M059J (cell line): ENCODE measurements at regions not wholly inside any gene's neighbourhood (a gene's known extent, or its start where the extent isn't known, plus 50 kb on each side); places are given as distances from the start of the nearest gene placed in this dataset.

ENCODE experiments used
- DNase-seq: peaks from one replicate; pipeline ENCODE4 v3.0.0-alpha.2; 2012; ENCODE audit warnings: low read depth

DNA sequence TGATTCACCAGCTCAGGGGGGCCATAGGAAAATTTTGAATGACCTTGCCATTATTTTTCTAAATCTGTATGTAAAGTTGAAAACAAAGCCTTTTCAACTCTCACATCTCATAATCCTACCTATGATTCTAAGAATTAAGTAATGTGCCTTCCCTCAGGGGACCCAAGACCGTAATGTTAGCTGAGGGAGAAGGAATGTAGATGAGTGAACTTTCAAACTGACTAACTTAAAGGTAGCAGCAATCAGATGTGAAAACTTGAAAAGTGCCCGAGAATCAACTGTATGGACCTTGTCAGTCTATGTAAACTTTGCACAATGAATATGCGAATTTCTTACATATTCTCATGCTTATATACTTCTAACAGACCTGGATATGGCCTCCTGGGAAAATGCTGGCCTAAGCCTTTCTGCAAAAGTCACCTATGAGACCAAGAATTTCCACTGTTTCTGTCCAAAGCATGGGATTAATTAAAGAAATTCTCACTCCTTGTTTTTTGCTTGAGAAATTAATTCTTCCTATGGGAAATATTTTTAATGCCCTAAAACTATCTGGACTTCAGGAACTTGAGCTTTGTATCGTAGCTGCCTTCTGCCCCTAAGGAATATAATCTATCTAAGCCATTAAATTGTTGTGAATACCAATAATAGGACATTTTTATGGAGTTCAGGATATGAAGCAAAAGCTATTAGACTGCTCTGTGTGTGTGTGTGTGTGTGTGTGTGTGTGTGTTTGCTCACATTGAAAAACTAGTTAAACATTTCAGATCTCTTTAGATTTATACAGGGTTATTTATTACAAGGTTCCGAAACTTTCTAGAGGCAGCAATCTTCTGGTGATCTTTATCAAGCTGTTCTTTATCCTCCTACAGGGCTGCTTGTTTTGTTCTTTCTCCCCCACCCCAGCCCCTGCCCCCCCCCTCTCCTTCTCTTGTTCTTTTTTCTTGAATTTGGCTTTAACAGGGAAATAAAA is 169.1 kb upstream of the CLINT1 start:
- DNase-seq = no peak

DNA sequence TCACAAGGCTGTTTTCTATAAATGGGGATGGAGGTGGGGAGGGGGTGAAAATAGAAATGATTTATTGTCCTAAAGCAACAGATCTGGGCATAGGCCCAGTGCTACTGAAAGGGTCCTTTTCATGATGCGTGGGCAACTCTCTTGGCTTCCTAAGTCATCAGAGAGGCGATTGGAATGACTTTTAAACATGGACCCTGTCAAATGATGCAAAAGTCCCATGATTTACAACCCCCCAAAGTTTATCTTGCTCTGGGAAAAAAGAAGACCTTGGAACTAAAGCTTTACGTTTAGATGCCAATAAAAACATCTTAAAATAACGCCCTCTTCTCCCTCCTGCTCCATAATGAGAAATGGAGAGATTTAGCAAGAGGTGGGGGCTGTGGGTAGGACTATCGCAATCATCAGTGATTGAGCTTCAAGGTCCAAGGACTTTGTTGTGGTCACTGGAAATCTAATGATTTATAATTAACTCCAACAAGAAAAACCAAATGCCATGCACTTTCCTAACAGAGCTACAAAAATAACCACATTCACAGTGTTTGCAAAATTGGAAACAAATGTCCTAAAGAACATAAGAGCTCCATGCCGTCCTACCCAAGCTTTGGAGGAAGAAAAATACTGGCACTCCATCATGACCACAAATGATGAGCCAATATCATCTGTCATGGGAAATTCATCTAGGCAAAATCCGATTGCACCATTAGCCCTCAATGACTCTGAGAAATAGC is 167.5 kb upstream of the CLINT1 start:
- DNase-seq = no peak

DNA sequence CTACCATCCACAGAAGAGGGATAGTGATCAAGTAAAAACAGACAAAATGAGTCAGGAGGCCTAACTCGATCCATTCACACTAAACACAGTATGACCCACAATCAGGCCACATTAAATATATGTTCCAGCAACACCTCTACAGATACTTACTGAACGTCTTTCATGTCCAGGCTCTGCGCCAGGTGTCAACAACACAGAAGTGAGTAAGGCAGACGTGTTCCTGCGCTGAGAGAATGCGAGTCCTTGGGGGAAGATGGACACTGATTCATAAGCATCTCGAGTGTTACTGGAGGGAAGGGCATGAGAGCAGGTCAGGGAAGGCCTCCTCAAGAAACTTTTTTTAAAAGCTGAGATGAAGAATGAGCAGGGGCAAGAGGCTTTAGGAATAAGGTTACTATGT is 164.3 kb upstream of the CLINT1 start:
- DNase-seq = peak; percentile 46

DNA sequence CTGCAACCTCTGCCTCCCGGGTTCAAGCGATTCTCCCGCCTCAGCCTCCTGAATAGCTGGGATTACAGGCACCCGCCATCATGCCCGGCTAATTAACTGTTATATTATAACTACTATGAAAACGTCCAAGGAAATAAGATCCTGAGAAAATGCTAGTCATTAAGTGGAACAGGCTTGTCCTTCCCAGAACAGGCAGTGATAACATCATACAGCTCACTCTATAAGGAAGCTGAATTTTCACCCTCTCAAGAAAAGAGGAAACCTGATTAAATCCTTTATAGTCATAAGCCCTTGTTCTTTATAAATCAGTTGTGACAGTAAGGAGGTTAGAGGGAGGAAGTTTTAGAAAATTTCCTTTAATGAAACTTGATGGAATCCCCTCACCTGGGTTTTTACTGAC is 163.9 kb upstream of the CLINT1 start:
- no peak for DNase-seq

DNA sequence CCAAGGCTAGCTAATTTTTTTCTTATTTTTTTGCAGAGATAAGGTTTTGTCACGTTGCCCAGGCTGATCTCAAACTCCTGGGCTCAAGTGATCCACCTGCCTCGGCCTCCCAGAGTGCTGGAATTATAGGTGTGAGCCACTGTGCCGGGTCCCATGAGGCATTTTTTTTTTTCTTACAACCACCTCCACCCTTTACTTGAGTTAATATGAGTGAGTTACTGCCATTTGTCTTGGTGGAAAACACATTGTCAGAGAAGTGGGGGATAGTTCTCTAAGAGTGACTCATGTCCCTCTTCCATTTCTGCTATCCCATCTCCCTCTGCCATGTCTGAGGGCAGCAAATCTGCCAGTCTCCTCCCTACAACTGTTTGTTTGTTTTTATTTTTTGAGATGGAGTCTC is 163.4 kb upstream of the CLINT1 start:
- DNase-seq = no peak

DNA sequence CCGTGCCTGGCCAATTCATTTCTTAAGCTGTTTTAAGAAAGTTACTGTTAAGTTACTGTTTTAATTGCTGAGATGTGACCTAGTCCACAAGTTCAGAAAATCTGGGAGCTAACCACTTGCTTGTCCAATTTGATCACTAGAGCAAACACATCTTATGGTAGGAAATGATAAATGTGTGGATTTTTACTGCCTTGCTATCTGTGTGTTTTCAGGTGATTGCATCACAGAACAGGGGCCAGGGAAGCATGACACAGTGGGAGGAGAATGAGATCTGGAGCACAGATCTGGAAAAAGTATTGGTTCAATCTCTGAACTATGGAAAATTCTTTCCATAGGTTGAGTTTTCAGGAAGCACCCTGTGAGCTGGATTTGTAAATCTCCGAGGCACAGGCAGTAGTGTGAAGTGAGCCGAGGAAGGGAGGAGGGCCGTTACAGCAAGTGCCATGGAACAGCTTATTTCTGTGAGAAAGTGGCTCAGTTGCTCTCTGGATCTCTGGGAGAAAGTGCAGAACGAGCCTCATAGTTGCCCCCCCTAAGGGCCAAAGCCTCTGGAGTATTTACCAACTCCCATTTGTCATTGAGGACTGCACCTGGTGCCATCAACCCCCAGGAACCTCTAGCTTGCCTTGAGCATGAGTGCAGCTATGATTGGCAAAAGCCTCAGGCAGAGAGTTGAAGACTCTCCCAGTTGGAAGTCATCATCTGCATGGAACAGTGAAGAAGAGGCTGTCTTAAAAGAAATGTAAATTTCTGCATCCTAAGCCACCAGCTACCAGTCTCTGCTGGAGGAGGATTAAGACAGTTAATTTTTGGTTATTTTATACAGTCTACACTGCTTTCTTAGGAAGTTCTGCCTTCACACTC is 161.8 kb upstream of the CLINT1 start:
- DNase-seq = no peak

DNA sequence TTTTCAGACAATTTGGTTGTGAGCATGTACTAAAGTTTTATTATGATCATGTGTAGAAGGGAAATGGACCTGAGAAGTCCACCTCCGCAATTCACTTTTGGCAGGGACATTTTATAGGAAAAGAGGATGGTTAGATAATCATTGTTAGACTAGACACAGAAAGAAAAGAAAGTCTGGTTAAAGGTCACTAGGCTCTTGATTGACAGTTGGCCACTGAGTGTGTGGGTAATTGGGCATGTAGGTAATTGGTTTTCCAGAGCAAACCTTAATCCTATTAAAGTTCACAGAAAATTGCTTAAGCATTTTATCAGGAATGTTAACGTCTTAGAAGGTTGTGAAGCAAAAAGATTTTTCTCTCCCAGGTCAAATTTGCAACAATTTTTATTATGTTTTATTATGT is 158.5 kb upstream of the CLINT1 start:
- no peak for DNase-seq

DNA sequence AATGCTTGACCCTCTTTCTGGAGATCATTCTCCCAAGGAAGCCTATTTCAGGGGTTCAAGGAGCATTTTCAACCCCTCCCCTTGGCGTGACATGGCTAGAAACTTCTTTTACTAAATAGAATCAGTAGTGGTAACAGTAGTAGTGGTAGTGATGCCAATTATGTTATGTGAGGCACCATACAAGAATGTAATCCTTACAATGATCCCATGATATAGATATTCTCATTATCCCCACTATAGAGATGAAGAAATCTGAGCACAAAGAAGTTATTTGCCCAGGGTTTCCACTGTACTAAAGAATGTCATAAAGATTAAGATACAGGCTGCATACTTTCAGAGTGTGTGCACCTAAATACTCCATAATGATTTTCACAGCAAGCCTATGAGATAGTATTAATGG is 155.4 kb upstream of the CLINT1 start:
- DNase-seq = no peak

DNA sequence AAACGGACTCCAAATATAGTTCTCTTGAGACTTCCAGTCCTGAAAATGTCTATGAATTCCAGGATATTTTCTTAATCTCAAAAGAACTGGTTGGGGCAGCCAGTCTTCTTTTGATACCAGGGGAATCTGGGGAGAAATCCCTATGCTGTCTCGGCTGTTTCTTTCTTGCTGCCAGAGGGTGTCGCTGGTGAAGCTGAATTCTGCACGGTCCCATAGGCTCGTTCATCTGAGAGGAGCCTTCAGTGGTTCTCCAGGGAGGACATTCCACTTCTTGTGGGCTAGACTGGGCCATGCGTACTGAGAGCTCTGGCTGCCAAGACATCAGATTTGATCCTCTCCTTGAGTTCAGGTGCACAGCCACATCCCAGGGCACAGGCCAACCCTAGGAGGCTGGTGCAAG is 155.0 kb upstream of the CLINT1 start:
- peak; percentile 26 for DNase-seq

DNA sequence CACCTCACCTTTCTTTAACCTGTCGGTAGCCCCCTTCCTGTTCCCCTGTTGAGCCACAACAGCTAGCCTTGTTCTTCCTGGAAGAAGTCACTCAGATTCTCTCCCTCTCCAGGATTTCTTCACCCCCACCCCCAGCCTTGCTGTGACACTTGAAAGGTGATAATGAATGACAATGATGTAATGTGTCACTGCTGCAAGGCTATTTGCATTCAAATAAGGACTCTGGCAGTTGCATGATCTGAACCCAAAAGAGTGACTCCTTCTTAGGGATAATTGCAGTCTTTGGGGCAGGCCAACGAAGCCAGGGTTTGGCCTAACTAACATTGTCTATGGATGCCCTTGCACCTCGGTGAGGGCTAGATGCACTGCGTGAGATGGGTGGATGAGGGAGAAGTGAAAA is 154.4 kb upstream of the CLINT1 start:
- DNase-seq = no peak

DNA sequence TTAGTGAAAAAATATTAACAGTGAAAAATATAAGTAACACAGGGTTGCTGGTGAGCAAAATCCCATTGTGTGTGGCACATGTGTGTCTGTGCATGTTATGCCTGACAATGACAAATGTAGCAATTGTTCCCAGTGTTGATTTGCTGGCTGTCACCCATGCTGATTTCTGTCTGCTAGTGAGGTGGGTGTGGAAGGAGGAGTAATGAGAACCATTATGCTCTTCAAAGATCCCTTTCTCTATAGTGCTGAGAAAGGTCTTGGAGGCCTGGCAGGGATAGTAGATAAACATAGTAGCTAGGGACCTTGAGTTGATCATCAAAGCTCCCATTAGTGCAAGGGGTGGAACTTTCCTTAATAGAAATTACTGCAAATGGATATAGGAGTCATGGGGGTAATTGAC is 152.5 kb upstream of the CLINT1 start:
- no peak for DNase-seq

DNA sequence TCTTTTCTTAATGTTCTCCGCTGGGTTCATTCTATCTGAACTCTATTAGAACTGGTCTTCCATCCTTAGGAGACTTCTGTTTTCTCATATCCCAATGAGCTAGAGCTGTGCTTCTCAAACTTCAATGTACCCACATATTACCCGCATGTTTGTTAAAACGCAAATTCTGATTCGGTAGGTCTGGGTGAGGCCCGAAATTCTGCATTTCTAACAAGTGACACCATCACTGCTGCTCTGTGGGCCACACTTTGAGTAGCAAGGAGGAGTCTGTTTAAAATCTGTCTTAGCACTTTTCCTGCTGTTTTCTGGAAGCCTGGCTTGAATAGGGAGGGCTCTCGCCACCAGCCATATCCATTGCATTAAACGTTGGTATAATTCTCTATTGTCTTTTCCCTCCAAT is 151.9 kb upstream of the CLINT1 start:
- no peak for DNase-seq

DNA sequence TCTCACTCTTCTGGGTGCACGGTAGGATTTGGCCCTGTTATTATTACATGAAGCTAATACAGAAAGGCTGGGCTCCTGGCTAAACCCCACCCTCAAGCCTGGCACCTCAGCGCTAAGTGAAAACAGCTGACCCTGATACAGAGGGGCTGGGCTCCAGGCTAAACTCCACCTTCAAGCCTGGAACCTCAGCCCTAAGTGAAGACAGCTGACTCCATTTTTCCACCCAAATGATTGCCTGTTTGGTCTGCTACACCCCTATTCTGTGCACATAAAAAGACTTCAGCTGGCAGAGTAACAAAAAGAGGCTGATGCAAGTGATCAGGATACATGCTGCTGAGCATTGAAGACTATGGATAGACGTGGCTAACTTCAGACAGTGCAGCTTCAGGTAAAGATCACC is 148.4 kb upstream of the CLINT1 start:
- no peak for DNase-seq

DNA sequence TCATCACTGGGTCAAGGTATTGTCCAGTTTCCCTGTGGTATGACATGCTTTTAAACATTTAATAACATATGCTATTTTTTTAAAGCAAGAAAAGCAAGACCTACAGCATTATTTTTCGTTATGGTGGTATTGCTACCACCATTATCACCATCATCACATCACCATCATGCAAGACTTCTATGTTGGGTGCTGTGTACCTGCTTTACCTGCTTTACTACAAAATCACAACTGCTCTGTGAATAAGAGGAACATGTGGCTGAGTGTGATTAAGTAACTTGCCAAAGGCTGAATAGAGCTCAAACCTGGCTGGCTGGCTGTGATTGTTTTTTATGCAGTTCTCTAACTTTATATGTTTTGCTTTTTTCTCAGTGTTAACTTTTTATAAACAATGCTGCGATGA is 140.8 kb upstream of the CLINT1 start:
- DNase-seq = no peak

DNA sequence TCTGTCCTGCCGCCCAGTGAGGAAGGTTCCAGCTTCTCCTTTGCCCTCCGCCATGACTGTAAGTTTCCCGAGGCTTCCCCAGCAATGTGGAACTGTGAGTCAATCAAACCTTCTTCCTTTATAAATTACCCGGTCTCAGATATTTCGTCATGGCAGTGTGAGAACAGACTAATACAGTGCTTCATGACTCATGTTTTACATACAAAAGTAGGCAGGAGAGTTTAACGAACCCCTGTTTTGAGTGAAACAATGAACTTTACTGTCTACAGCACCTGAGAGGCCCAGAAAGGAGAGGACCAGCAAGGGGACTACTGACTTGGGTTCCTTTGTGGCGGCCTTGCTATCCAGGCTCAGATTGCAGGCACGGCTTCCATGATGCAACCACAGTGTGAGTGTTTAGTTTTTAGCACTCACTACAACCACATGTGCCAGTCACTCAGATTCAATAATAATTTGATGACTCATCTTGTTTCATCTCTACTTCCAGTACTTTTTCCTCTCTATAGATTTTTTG is 139.1 kb upstream of the CLINT1 start:
- DNase-seq = peak; percentile 68

DNA sequence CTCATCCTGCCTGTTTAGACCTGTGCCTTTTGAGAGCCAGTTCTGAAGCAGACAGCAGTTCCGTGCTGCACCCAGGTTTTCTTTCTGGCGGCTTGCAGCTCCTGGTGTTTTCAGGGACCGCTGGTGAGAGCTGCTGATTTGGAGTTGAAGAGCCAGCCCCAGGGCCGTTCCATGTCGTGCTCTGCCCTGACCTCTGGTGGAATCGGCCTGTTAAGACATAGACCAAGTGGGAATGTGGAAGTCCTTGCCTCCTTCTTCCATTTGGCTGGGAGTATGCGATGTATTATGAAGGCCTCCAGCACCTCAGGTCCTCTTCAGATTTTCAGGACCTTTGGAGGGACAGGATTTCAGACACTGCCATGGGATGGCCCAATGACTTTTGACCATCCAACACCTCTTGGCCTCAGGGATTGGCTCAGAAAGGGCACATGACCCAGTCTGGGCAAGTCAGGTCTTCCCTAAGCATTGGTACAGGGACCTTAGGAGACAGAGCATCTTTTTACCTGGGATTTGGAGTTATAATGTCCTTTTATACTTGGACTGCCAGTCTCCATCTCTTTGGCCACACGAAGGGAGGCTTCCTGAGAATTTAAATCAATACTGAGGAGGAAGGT is 136.1 kb upstream of the CLINT1 start:
- DNase-seq = peak; percentile 66

DNA sequence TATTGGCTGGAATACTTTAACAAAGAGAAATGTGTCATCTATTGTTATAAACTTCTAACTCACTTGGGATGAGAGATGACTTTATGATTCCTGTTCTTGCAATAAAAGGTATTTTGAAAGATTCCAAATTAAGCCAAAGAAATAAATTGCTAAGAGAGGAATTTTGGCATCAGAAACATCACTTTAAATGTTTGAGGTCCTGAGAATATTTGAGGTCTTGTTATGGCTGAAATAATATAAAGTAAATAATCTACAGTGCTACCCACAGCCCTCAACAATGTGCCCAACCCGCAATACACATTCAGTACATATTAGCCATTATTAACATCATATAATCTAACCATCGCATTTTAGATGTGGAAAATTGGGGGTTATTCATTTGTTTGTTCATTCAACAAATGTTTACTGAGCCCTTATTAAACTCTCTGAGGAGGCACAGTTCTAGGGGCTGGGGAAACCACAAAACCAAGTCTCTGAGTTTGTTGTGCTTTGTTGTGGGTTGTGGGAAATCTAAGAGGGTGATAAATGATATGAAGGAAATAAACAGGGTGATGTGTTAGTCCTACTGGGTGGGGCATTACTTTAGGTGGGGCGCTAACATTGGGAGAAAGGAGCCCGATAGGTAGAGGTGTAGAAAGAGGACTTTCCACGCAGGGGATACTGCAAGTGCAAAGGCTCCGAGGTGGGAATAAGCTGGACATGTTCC is 135.2 kb upstream of the CLINT1 start:
- DNase-seq = peak; percentile 41

DNA sequence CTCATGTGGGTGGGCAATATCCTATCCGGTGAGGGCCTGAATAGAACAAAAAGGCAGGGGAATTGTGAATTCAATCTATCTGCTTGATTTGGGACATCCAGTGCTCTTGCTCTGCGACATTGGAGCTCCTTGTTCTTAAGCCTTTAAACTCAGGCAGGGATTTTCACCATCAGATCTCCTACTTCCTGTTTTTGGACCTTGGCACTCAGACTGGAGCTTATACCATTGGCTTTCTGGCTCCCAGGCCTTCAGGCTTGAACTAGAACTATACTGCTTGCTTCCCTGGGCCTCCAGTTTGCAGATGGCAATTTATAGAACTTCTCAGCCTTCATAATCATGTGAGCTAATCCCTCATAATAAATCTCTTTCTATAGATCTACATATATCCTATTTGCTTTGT is 134.3 kb upstream of the CLINT1 start:
- no peak for DNase-seq

DNA sequence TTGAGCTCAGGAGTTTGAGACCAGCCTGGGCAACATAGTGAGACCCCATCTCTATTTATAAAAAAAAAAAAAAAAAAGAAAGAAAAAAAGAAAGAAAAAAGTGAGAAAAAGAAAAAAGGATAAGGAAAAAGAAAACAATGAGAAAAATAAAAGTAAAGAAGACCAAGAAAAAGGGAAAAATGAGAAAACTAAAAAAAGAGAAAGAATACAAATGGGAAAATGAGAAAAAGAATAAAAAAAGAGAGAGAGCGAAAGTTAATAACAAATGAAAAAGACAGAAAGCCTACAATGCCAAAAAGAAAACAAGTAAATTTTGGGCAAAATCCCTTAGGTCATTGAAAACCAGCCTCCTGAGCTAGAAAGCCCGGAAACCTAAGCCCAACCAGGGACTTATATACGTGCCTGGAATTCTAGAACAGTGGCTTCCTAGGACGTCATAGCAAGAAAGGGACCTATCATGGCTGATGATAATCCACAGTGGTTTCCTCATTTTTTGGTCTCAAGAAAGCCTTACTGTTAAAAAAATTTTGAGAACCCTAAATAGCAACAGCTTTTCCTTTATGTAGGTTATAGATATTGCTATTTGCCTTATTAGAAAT is 131.7 kb upstream of the CLINT1 start:
- DNase-seq = no peak

DNA sequence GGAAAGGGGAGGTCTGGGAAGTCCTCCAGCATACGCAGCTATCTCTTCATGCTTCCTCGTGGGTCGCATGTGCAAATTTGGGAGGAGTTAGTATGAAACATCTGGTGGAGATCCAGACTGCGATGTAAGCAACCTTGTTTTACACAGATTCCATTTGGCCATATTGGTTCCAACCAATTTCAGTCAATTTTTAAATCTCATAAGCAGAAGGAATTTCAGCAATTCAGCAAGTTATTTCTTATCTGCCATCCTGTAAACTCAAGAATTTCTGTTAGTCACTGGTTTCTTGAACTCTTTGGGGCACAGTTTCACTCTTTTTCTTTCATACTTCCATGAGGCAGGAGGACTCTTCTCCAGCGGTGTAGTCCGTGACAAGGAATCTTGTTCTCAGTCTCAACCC is 130.4 kb upstream of the CLINT1 start:
- DNase-seq = no peak

DNA sequence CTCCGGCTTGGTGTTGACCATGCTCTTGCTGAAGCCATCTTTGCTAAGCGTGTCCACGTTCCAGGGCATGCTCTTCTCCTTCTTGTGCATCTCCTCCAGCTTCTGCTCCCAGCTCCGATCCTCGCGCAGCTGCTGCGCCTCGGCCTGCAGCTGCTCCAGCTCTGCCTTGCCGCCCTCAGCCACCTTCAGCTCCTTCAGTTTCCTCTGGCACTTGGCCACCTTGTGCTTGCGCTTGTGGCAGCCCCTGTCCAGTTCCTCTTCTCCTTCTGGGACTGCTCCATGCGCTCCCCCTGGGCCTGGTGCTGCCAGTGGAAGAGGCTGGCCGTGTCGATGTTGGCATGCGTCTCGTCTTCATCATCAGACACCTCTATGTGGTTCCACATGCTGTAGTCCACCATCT is 128.3 kb upstream of the CLINT1 start:
- DNase-seq = no peak
